ENCODE measurements at regions not wholly inside any gene's neighbourhood (a gene's known extent, or its start where the extent isn't known, plus 50 kb on each side); places are given as distances from the start of the nearest gene placed in this dataset.

DNA sequence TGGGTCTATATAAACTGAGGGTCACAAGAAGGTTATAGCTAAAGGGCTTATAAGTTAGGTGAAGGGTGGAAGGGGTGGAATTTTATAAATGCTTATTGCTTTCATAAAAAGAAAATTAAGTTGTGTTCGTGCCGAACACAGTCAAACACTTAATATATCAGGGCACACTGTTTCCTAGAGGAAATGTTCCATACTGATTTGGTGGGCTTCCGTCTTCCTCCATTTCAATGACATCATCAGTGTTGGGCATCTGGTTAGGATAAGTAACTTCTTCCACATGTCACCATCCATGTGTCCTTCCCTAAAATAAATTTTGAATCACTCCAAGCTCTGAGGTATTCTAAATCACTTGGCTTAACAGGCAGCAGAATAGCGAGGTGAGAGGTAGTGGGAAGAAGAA, 466.4 kb downstream of the MED13L start (continued):
- no peak for TF ChIP-seq HDAC6 (IDR thresholded peaks at IDR 0.05; ENCODE audit: low read depth, low read length)
- TF ChIP-seq SIRT6 (IDR thresholded peaks at IDR 0.05; ENCODE audit: low read length), result no peak
- TF ChIP-seq CEBPB (IDR thresholded peaks at IDR 0.05; ENCODE audit: low read depth, low read length), result no peak
- TF ChIP-seq GABPA (IDR thresholded peaks at IDR 0.05; ENCODE audit: borderline replicate concordance, insufficient read depth, low read length), result no peak

Measured in H1 (cell line).